ENCODE measurements at regions not wholly inside any gene's neighbourhood (a gene's known extent, or its start where the extent isn't known, plus 50 kb on each side); places are given as distances from the start of the nearest gene placed in this dataset.

DNA sequence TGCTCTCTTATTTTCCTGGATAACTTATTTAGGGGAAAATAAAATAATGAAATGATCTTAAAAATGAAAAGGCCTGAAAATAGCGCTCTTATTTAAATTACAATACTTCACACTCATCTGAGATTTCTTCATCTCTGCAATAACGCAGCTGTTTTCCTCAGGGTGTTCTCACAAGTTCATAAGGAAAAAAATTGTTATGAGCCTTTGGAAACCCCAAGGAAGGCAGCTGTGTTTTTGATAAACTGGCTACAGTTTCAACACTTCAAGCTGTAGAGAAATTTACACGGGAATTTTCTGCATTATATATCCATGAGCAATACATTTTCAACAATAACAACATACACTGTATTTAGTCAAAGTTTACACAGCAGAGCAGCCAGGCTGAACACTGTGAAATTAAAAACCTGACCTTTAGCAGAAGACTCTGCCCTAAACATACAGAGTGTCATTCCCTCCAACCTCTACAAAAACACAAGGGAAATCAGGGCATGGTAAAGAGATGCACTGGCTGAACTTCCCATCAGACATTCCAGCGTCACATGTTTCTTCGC lies 959.6 kb downstream of the SLC4A3 start:
- no peaks in the 10 kb centered on the region for H3K9me3 ChIP-seq (replicated peaks; ENCODE audit: control insufficient read depth, insufficient read depth, low read depth, low read length)
- no peaks in the 10 kb centered on the region for H3K27me3 ChIP-seq (ENCODE audit: control insufficient read depth in 2 of 2, insufficient read depth in 2 of 2, low read length in 2 of 2)
- no peak overlapping the region for H2AFZ ChIP-seq (ENCODE audit: low read depth, low read length)
- no peaks in the 10 kb centered on the region for H3K36me3 ChIP-seq (ENCODE audit: control insufficient read depth, insufficient read depth, low read length)
- H3K9ac ChIP-seq (ENCODE audit: insufficient read depth in 1 of 2, low read depth in 2 of 2, low read length in 2 of 2), result no peak overlapping the region
- H3K4me1 ChIP-seq (replicated peaks in 1 of 2; ENCODE audit: control insufficient read depth in 2 of 2, insufficient read depth in 2 of 2, low read length in 2 of 2), result no peaks in the 10 kb centered on the region
- no peak for DNase-seq (ENCODE audit: extremely low read depth in 1 of 4, low spot score in 3 of 4)
- intact Hi-C loops (cut with micrococcal nuclease) (no loop called here), in situ Hi-C loops (cut with MboI) (no loop called here)
- BruUV-seq (replicated peaks), result no TSS peak
- 0% methylated on average over 5 of the region's 5 CpGs for WGBS (ENCODE audit: insufficient coverage, low coverage, missing lambda C conversion rate)
- ChIA-PET CTCF (ENCODE audit: low intra/inter-chr PET ratio) (no interaction called here), POLR2A (no interaction called here)
- no peak overlapping the region for H3K27ac ChIP-seq (ENCODE audit: extremely low read depth, low read depth, low read length)
- no peaks in the 10 kb centered on the region for H4K20me1 ChIP-seq (replicated peaks; ENCODE audit: control insufficient read depth, insufficient read depth, low read length)
- no peaks in the 10 kb centered on the region for H3K9me1 ChIP-seq (ENCODE audit: control insufficient read depth, insufficient read depth, low read length)
- no peak overlapping the region for H3K4me2 ChIP-seq (ENCODE audit: insufficient read depth, low read length)
- H3K4me3 ChIP-seq, result no peak overlapping the region
- no peaks in the 10 kb centered on the region for H3K79me2 ChIP-seq (ENCODE audit: control insufficient read depth, insufficient read depth, low read length)
- FAIRE-seq, result no peak
- TF ChIP-seq NBN (IDR thresholded peaks at IDR 0.05; ENCODE audit: low read depth) (no peak), ZNF561 (CRISPR knock-in tag; conservative IDR thresholded peaks at IDR 0.05) (no peak), TAF1 (IDR thresholded peaks at IDR 0.05; ENCODE audit: control insufficient read depth, extremely low read depth, insufficient read depth, low read length, severe bottlenecking) (no peak), ZNF79 (CRISPR knock-in tag; IDR thresholded peaks at IDR 0.05; ENCODE audit: low read depth) (no peak), LARP7 (IDR thresholded peaks at IDR 0.05) (no peak), NR4A1 (CRISPR knock-in tag; IDR thresholded peaks at IDR 0.05) (no peak), NR4A1 (tag; IDR thresholded peaks at IDR 0.05) (no peak), HSF4 (CRISPR knock-in tag; IDR thresholded peaks at IDR 0.05; ENCODE audit: borderline replicate concordance) (no peak)
- ATAC-seq, result no peak

DNA sequence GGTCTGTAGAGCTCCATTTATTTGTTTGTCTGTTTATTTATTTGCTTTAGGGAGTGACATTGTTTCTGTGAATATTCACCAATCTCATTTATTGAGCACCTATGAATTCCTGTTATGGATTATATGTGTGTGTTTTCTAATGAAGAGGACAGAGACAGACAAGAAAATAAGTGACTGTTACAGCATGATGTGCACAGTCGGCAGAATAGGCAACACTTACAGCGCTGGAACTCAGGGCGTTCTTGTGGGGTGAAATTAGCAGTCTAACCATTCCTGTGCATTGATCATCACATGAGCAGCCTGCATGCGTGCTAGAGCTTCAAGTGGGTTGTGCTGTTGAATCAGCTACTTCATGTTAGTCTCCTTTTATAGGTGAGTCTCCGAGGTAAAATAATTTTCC lies 960.7 kb downstream of the SLC4A3 start:
- Histone ChIP-seq H3K4me3 (no peak overlapping the region), H3K79me2 (ENCODE audit: control insufficient read depth, insufficient read depth, low read length) (no peaks in the 10 kb centered on the region), H3K4me1 (replicated peaks in 1 of 2; ENCODE audit: control insufficient read depth in 2 of 2, insufficient read depth in 2 of 2, low read length in 2 of 2) (no peaks in the 10 kb centered on the region), H3K9me1 (ENCODE audit: control insufficient read depth, insufficient read depth, low read length) (no peaks in the 10 kb centered on the region), H3K27ac (ENCODE audit: extremely low read depth, low read depth, low read length) (no peak overlapping the region), H3K9me3 (replicated peaks; ENCODE audit: control insufficient read depth, insufficient read depth, low read depth, low read length) (no peaks in the 10 kb centered on the region), H3K9ac (ENCODE audit: insufficient read depth in 1 of 2, low read depth in 2 of 2, low read length in 2 of 2) (no peak overlapping the region), H3K36me3 (ENCODE audit: control insufficient read depth, insufficient read depth, low read length) (no peaks in the 10 kb centered on the region), H3K27me3 (ENCODE audit: control insufficient read depth in 2 of 2, insufficient read depth in 2 of 2, low read length in 2 of 2) (no peaks in the 10 kb centered on the region), H4K20me1 (replicated peaks; ENCODE audit: control insufficient read depth, insufficient read depth, low read length) (no peaks in the 10 kb centered on the region), H2AFZ (ENCODE audit: low read depth, low read length) (no peak overlapping the region), H3K4me2 (ENCODE audit: insufficient read depth, low read length) (no peak overlapping the region)
- DNase-seq (ENCODE audit: extremely low read depth in 1 of 4, low spot score in 3 of 4) (no peak), ATAC-seq (no peak), FAIRE-seq (no peak)
- BruUV-seq (replicated peaks), result no TSS peak
- CTCF ChIA-PET (ENCODE audit: low intra/inter-chr PET ratio), result no interaction called here
- TF ChIP-seq, protein P1, sequence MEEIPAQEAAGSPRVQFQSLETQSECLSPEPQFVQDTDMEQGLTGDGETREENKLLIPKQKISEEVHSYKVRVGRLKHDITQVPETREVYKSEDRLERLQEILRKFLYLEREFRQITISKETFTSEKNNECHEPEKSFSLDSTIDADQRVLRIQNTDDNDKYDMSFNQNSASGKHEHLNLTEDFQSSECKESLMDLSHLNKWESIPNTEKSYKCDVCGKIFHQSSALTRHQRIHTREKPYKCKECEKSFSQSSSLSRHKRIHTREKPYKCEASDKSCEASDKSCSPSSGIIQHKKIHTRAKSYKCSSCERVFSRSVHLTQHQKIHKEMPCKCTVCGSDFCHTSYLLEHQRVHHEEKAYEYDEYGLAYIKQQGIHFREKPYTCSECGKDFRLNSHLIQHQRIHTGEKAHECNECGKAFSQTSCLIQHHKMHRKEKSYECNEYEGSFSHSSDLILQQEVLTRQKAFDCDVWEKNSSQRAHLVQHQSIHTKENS (CRISPR knock-in tag; IDR thresholded peaks at IDR 0.05), result no peak
- TF ChIP-seq ZSCAN32 (CRISPR knock-in tag; IDR thresholded peaks at IDR 0.05) (no peak), CBX3 (IDR thresholded peaks at IDR 0.05; ENCODE audit: borderline replicate concordance in 1 of 2, low read length in 2 of 2) (no peak), KLF10 (CRISPR knock-in tag; IDR thresholded peaks at IDR 0.05) (no peak), SMAD3 (CRISPR knock-in tag; conservative IDR thresholded peaks at IDR 0.05) (no peak)
- TF ChIP-seq, protein P2, sequence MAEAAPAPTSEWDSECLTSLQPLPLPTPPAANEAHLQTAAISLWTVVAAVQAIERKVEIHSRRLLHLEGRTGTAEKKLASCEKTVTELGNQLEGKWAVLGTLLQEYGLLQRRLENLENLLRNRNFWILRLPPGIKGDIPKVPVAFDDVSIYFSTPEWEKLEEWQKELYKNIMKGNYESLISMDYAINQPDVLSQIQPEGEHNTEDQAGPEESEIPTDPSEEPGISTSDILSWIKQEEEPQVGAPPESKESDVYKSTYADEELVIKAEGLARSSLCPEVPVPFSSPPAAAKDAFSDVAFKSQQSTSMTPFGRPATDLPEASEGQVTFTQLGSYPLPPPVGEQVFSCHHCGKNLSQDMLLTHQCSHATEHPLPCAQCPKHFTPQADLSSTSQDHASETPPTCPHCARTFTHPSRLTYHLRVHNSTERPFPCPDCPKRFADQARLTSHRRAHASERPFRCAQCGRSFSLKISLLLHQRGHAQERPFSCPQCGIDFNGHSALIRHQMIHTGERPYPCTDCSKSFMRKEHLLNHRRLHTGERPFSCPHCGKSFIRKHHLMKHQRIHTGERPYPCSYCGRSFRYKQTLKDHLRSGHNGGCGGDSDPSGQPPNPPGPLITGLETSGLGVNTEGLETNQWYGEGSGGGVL (CRISPR knock-in tag; IDR thresholded peaks at IDR 0.05), result no peak
- intact Hi-C loops (cut with micrococcal nuclease) (no loop called here), in situ Hi-C loops (cut with MboI) (no loop called here)
- POLR2A ChIA-PET, result no interaction called here
- WGBS (ENCODE audit: insufficient coverage, low coverage, missing lambda C conversion rate), result 0% methylated on average over 5 of the region's 5 CpGs

All from K562 (cell line).